GM13976 (cell line): ENCODE measurements at regions not wholly inside any gene's neighbourhood (a gene's known extent, or its start where the extent isn't known, plus 50 kb on each side); places are given as distances from the start of the nearest gene placed in this dataset.

ENCODE experiments used
- DNase-seq: peaks from one replicate; pipeline ENCODE4 v3.0.0; 2012; ENCODE audit warnings: low spot score
- CTCF ChIP-seq: IDR thresholded peaks from 2 replicates; pipeline ENCODE4 v1.5.1; 2012; ENCODE audit warnings: borderline replicate concordance, mild to moderate bottlenecking; ENCODE audit not compliant: insufficient read depth; ENCODE audit errors: extremely low read depth, missing control alignments, control extremely low read depth
- in situ Hi-C: fragments of 300-500 bp; cut with MboI; formaldehyde crosslinking; loops from one replicate; pipeline ENCODE4 v1.12.0; 2022; ENCODE audit warnings: low sequenced_read_pairs, mixed read lengths, inconsistent platforms; ENCODE audit not compliant: unreplicated experiment

GRCh38 chr9:115636596-115636995 lies 517.0 kb upstream of the PAPPA start:
- no peak for TF ChIP-seq CTCF
- in situ Hi-C loops = no loop called here
- no peak for DNase-seq

- DNase-seq = no peak
- no peak for TF ChIP-seq CTCF
- in situ Hi-C loops = no loop called here
Measured at GRCh38 chr9:115637661-115638060, 515.9 kb upstream of the PAPPA start.

- no peak for DNase-seq
Measured at GRCh38 chr9:115640887-115641286, 512.7 kb upstream of the PAPPA start.

GRCh38 chr9:115642285-115642684 lies 511.3 kb upstream of the PAPPA start:
- in situ Hi-C loops = no loop called here
- no peak for DNase-seq
- TF ChIP-seq CTCF = no peak

More at GRCh38 chr9:115640887-115641286, 512.7 kb upstream of the PAPPA start:
- no peak for TF ChIP-seq CTCF
- in situ Hi-C loops = no loop called here

- no peak for TF ChIP-seq CTCF
- in situ Hi-C loops = no loop called here
- no peak for DNase-seq
Measured at GRCh38 chr9:115643948-115644727, 509.5 kb upstream of the PAPPA start.

- no peak for TF ChIP-seq CTCF
- in situ Hi-C loops = no loop called here
- DNase-seq = no peak
Measured at GRCh38 chr9:115649991-115650472, 503.6 kb upstream of the PAPPA start.
